ENCODE measurements at regions not wholly inside any gene's neighbourhood (a gene's known extent, or its start where the extent isn't known, plus 50 kb on each side); places are given as distances from the start of the nearest gene placed in this dataset.

DNA sequence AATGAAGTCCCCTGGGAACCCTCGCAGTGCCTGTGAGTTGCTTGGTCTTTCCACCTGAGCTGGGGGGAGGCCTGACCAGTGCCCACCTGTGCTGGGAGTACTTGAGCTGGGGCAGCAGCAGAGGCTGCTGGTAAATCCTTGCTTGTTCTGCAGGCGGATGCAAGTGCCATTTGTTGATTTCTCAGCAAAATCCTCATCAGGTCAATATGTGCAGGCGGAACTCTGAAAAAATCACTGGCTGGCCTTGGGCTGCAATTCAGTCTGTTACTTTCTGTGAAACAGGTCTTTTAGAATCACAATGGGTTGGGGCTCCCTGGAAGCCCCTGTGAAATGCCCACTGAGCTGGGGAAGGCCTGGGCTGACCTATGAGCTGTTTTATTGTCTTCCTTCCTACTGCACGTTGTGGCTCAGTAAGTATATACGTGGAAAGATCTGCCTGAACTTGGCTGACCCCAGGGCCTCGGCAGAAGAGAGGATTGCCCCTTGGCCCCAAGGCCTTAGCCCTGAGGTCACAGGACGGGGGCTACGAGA, 182.0 kb upstream of the RGMA start:
- intact Hi-C loops (cut with DNase I; ENCODE audit: low total_unique reads), result no loop called here
- Histone ChIP-seq H3K27ac (no peak overlapping the region), H3K9me3 (peaks cover 0 to 32% (median 18%) of the 10 kb centered on the region in 8 donors), H3K4me3 (no peak overlapping the region), H3K4me1 (no peaks in the 10 kb centered on the region), H3K27me3 (replicated peaks in 1 of 7) (no peaks in the 10 kb centered on the region), H3K36me3 (no peaks in the 10 kb centered on the region)
- no peak for DNase-seq
- TF ChIP-seq POLR2AphosphoS5 (IDR thresholded peaks at IDR 0.05) (no peak), POLR2A (IDR thresholded peaks at IDR 0.05) (no peak)
- TF ChIP-seq, protein P1, sequence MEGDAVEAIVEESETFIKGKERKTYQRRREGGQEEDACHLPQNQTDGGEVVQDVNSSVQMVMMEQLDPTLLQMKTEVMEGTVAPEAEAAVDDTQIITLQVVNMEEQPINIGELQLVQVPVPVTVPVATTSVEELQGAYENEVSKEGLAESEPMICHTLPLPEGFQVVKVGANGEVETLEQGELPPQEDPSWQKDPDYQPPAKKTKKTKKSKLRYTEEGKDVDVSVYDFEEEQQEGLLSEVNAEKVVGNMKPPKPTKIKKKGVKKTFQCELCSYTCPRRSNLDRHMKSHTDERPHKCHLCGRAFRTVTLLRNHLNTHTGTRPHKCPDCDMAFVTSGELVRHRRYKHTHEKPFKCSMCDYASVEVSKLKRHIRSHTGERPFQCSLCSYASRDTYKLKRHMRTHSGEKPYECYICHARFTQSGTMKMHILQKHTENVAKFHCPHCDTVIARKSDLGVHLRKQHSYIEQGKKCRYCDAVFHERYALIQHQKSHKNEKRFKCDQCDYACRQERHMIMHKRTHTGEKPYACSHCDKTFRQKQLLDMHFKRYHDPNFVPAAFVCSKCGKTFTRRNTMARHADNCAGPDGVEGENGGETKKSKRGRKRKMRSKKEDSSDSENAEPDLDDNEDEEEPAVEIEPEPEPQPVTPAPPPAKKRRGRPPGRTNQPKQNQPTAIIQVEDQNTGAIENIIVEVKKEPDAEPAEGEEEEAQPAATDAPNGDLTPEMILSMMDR (IDR thresholded peaks at IDR 0.05 in 8 of 11, conservative IDR thresholded peaks at IDR 0.05 in 3 of 11), result no peak
- 60 to 70% (median 66%) methylated on average over 6 to 8 of the region's 8 CpGs for WGBS, 5 donors

DNA sequence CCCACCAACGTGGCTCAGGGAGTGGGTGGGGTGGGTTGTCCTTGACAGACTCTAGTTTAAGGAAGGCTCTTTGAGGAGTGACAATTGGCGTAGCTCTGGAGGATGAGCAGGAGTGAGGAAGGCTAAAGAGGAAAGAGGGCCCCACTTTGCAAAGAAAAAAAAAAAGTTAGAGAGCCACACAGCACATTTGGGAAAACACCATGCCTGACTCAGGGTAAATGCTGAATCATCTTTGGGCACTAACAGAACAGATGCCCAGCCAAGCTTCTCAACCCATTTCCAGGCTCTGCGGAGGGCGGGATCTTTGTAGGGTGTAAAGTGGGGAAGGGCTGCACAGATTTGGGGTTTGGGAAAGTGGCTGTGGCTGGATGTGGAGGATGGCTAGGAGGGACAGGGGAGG, 179.1 kb upstream of the RGMA start:
- no peaks in the 10 kb centered on the region for H3K27me3 ChIP-seq (replicated peaks in 1 of 7)
- intact Hi-C loops (cut with DNase I; ENCODE audit: low total_unique reads), result no loop called here
- WGBS, 5 donors, result 77 to 90% (median 88%) methylated on average over 4 of the region's 4 CpGs
- no peak for DNase-seq
- no peak overlapping the region for H3K4me3 ChIP-seq
- no peaks in the 10 kb centered on the region for H3K4me1 ChIP-seq
- peaks cover 0 to 34% (median 18%) of the 10 kb centered on the region in 8 donors for H3K9me3 ChIP-seq
- no peak overlapping the region for H3K27ac ChIP-seq
- H3K36me3 ChIP-seq, result no peaks in the 10 kb centered on the region
- TF ChIP-seq POLR2AphosphoS5 (IDR thresholded peaks at IDR 0.05) (no peak), POLR2A (IDR thresholded peaks at IDR 0.05) (no peak)
- TF ChIP-seq, protein P1 (IDR thresholded peaks at IDR 0.05 in 8 of 11, conservative IDR thresholded peaks at IDR 0.05 in 3 of 11), result no peak

DNA sequence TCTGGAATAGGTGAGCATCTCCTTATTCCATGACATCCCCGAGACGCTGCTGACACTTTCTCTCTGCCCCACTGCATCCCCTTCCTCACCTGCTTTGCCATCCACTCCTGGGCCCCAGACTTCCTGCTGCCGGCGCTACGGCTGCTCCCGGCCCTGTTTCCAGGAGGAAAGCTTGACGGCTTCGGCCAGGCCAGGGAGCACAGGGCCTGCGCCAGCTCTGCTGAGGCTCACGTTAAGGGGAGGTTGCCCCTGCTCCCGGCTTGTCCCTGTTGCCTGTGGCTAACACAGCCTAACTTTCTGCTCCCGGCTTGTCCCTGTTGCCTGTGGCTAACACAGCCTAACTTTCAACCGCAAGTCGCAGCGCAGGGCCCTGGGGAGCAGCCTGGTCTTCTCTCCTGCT, 177.3 kb upstream of the RGMA start:
- no peaks in the 10 kb centered on the region for H3K27me3 ChIP-seq (replicated peaks in 1 of 7)
- 79 to 93% (median 91%) methylated on average over 14 to 15 of the region's 15 CpGs for whole genome bisulfite sequencing, 5 donors
- no peak overlapping the region for H3K4me3 ChIP-seq
- DNase-seq, result no peak
- no peaks in the 10 kb centered on the region for H3K36me3 ChIP-seq
- H3K9me3 ChIP-seq, result peaks cover 0 to 24% (median 9%) of the 10 kb centered on the region in 8 donors
- H3K27ac ChIP-seq, result no peak overlapping the region
- intact Hi-C loops (cut with DNase I; ENCODE audit: low total_unique reads), result no loop called here
- no peaks in the 10 kb centered on the region for H3K4me1 ChIP-seq
- TF ChIP-seq POLR2A (IDR thresholded peaks at IDR 0.05), result no peak
- no peak for TF ChIP-seq POLR2AphosphoS5 (IDR thresholded peaks at IDR 0.05)
- TF ChIP-seq, protein P1 (IDR thresholded peaks at IDR 0.05 in 8 of 11, conservative IDR thresholded peaks at IDR 0.05 in 3 of 11), result no peak

DNA sequence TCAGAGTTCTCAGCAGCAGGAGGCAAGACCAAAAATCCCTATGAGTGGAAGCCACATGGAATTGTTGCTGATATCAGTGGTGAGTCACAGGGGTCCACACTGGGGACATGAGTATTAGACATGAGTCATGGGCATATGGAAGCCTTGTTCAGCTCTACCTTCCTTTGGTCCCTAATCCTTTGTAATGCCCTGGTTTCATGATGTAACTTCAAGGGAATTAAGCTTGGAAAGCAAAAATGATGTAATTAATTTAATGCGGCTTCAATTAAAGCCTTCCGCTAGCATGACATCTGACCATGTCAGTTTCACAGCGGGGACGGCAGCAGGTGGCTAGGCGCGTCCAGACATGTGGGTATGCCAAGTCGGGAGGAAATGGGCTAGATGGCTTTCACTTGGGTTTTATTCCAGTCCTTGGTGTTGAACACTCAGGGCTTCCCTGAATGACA, 176.1 kb upstream of the RGMA start:
- intact Hi-C loops (cut with DNase I; ENCODE audit: low total_unique reads), result no loop called here
- DNase-seq, result no peak
- Histone ChIP-seq H3K4me3 (no peak overlapping the region), H3K4me1 (no peaks in the 10 kb centered on the region), H3K36me3 (no peaks in the 10 kb centered on the region), H3K9me3 (peaks cover 0 to 13% (median 0%) of the 10 kb centered on the region in 8 donors), H3K27ac (no peak overlapping the region), H3K27me3 (replicated peaks in 1 of 7) (no peaks in the 10 kb centered on the region)
- TF ChIP-seq POLR2A (IDR thresholded peaks at IDR 0.05) (no peak), POLR2AphosphoS5 (IDR thresholded peaks at IDR 0.05) (no peak)
- TF ChIP-seq, protein P1 (IDR thresholded peaks at IDR 0.05 in 8 of 11, conservative IDR thresholded peaks at IDR 0.05 in 3 of 11), result no peak
- 75 to 95% (median 86%) methylated on average over 6 to 7 of the region's 7 CpGs for WGBS, 5 donors

Measured in spleen (tissue), 11 donors.